HG02642 (cell line): ENCODE measurements at regions not wholly inside any gene's neighbourhood (a gene's known extent, or its start where the extent isn't known, plus 50 kb on each side); places are given as distances from the start of the nearest gene placed in this dataset.
"Not testable (repeated sequence)": the region's sequence is repeated elsewhere in the genome, so short reads cannot be mapped to it uniquely, and the experiment has no call there.

Source experiments
- ATAC-seq: cut with Tn5 transposase; IDR thresholded peaks from one replicate; pipeline ENCODE4 v1.9.1; 2021; ENCODE audit warnings: mild to moderate bottlenecking; ENCODE audit not compliant: unreplicated experiment, poor library complexity

DNA sequence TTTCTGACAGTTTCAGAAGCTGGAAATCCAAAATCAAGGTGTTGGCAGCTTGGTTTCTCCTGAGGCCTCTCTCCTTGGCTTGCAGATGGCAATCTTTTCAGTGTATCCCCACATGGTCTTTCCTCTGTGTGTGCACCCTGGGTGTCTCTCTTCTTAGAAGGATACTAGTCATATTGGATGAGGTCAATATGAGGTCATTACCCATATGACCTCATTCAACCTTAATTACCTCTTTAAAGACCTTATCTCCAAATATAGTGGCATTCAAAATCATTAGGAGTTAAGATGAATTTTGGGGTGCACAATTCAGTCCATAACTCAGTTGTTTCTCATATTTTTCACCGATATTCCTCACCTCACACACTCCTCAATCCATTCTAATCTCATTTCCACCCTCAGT, 92.4 kb upstream of the TGM3 start:
- no peak for ATAC-seq

DNA sequence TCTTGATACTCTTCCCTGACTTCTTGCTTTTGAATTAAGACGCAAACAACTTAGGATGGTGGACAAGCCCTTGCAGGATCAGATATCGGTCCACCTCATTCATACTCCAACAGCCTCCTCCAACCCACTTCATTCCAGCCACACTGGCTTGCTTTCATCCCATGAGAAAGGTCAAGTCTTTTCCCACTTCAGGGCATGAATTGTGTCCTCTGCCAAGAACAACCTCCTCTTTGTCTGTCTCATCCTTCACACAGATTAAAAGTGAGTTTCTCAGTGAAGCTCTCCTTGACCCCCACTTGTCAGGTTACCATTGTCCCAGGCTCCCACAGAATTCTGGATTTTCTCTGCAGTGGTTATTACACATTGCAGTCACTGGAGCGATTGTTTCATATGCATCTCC, 91.8 kb upstream of the TGM3 start:
- no peak for ATAC-seq

DNA sequence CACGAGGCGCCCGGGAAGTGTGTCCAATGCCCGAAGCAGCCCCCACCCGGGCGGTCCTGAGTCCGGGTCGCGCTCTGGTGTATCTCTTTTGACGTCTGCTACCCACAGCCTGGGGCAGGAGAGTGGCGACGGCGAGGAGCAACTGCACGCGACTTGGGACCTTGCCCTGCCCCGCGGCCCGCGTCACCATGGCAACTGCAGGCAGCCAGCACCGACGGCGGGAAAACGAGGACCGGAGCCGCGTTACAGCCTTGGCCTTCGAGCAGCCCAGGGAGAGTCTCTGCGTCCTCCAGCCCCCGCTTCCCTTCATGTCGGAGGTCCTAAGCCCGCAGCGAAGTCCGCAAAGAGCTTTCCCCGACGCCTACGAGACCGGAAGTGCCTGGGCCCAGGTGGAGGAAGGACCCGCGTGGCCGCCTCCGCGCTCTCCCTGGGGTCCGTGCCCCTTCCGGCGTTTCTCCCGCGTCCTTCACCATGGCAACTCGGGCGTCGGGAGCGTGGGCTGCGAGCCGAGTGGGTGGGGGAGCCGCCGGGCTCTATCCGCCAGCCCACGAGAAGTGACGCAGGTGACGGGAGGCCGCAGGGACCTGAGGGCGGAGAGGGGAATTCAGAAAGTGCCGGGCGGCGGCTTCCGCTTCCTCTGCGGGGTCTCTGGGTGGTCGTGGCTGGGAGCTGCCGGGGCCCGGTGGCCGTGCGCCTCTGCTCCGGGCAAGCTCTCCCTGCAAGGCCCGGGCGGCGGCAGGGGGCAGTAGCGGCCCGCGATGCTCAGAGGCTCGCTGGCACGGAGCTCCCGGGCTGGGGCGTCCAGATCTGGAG, 88.6 kb upstream of the TGM3 start:
- peak; percentile 77 for ATAC-seq

DNA sequence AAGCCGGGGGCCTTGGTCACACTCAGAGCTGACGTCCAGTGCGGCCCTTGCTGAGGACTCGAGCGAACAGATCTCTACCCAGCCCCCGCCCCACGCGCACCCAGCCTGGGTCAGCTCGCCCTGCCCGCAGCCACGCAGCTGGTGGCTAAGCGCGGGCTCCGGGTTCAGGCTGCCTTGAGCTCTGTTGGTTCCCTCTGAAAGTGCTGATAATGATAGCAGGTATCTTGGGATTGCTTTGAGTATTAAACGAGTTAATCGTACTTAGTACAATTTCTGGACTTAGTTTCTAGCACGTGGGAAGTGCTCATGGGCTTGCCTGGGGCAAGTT, 88.1 kb upstream of the TGM3 start:
- ATAC-seq: no peak

DNA sequence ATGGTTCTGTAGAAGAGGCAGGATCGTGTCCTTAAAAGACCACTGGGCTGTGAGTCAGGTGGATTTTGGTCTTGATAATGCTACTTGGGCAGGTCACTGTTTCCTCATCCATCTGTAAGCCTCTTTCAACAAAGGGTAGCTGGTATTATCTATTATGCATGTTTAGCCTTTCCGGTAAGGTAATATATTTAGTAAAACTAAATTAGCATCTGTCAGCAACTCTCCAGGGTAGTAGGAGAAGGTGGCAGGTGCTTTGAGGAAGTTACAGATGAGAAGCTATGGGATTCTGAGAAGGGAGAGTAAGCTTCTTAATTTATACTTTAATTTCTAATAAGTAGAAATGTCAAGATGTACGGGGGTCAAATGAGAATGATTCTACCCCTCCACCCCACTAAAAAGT, 86.9 kb upstream of the TGM3 start:
- ATAC-seq: no peak

DNA sequence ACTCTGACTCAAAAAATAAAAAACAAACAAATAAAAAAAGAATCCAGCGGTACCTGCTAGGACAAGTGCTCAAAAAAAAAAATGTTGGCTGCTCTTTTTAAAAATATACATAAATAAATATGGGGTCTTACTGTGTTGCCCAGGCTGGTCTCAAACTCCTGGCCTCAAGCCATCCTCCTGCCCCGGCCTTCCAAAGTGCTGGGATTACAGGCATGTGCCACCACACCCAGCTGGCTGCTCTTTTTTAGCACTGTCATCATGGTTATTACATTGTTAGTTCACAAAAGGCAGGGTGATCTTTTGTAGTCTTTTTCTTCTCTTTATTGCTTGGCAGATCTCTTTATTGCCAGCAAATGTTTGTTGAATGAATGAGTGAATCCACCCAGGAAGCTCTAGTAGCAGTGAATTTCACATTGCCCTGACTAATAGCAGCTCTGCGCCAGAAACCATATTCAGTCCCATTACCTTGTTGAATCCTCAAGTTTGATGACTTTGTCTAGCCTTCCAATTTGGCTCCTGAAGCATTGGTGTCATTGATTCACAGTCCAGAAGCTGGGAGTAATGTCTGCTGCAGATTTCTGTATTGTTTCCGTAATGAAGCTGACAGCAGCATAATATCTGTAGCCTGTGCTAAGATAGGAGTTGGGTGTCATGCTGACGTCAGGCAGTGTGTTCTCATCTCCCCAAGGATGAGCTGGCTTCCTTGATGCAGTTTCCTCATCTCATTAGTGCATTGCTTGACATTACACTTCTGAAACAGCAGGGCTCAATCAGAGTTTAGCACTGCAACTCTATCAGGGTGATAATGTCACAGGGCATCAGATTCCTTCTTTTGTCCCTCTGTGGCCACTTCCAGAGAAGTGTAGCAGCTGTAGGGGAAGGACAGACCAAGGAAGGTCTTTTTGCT, 84.9 kb upstream of the TGM3 start:
- no peak for ATAC-seq

DNA sequence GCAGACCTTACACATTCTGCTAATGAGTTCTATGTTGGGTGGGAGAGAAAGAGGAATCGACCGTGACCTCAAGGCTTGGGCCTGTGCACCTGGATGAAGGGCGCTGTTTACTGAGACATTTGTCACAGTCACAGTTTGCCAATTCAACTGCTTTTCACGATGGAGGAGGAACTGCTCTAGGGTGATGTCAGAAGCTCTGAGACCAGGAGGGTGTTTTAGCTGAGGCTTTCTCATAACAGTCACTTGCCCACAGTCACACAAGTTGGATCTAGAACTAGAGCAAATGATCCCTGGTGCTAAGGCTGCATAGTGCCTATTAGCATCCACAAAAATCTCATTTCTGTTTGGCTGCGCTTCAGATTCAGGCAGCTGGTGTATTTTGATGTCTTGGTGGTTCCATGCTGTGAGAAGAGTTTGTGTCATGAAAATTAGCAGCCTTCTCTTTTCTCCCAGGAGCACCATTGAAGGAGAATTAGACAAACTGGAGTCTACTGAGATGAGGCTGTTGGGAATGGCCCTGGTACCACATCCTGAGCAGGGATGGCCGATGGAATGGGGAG, 83.3 kb upstream of the TGM3 start:
- no peak for ATAC-seq

DNA sequence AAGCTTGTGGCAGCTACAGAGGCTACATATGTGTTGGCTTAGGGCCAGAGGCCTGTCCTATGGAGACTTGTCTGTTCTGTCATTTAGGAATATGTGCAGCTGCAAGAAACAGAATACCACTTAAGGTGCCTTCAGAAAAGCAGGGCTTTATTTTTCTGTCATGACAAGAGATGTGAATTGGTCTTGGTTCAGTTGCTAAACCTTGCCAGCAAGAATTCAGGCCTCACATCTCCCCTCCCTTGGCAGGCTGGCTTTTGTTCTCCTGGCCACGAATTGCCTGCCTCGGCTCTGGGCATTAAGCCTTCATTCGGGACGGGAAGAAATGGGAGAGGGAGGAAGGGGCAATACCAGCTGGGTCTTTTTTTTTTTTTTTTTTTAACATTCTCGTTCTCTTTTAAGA, 82.4 kb upstream of the TGM3 start:
- ATAC-seq: no peak

DNA sequence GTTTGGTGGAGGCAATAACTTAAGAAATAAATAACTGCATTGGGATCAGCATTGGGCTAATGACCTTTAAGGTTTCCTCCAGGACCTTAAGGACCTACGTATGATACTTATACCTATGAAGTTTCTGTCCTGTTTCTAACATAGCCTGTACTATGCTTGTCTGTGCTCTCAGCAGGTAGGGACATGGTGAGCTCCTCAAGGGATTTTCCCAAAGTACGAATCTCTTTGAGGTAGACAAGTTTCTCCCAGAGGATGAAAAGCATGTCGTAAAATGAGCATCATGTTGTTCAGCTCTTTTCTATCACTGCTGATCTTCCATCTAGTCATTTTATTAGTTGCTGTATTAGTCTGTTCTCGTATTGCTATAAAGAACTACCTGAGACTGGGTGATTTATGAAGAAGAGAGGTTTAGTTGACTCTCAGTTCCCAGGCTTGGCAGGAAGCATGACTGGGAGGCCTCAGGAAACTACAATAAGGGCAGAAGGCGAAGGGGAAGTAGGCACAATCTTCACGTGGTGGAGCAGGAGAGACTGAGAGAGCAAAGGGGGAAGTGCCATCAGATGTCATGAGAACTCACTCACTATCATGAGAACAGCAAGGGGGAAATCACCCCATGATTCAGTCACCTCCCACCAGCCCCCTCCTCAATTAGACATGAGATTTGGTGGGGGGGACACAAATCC, 77.8 kb upstream of the TGM3 start:
- ATAC-seq: no peak

DNA sequence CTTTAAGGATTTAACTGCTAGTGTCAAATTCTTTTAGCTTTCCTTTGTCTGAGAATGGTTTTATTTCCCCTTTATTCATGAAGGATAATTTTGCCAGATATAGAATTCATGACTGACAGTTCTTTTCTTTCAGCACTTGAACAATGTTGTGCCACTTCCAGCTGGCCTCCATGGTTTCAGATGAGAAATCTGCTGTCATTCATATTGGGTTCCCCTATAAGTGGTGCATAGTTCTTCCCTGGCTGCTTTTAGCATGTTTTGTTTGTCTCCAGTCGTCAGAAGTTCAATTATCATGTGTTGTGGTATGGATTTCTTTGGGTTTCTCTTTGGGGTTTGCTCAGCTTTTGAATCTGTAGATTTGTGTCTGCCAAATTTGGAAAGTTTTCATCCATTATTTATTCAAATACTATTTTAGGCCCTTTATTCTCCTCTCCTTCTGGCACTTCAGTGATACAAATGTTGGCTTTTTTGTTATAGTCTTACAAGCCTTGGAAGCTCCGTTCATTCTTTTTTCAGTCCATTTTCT, 76.3 kb upstream of the TGM3 start:
- no peak for ATAC-seq

DNA sequence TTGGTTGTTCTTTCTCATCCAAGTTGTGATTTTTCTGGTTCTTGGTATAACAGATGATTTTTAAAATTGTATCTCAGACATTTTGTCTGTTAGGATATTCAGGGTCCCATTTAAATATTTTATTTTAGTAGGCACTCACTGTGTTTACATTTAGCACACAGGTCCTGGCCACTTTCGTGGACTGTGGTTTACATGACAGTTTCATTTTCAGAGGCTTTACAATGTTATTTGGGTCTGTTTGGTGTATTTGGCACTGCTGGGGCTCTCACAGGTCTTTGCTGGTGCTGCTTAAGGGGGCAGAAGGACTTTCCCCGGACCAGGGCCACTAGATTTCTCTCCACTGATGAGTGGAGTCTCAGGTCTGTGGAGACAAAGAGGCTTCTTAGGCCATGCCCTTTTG, 75.5 kb upstream of the TGM3 start:
- ATAC-seq: no peak

DNA sequence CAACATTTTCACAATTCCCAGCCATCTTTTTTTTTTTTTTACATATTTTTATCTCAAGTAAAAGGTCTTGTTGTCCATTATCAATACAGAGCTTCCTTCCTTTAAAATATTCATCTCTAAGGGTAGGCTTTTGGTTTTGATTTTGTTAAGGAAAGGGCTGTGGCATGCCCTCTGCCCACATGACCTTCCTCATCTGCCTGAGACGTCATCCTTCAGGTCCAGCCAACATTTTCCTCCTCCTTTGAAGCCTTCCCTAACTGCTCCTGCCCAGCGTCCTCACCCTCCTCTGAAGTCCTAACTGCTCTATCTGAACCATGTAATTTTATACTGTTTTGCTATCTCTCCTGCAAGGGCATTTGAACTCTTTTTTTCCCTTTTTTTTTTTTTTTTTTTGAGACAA, 73.9 kb upstream of the TGM3 start:
- ATAC-seq: no peak

DNA sequence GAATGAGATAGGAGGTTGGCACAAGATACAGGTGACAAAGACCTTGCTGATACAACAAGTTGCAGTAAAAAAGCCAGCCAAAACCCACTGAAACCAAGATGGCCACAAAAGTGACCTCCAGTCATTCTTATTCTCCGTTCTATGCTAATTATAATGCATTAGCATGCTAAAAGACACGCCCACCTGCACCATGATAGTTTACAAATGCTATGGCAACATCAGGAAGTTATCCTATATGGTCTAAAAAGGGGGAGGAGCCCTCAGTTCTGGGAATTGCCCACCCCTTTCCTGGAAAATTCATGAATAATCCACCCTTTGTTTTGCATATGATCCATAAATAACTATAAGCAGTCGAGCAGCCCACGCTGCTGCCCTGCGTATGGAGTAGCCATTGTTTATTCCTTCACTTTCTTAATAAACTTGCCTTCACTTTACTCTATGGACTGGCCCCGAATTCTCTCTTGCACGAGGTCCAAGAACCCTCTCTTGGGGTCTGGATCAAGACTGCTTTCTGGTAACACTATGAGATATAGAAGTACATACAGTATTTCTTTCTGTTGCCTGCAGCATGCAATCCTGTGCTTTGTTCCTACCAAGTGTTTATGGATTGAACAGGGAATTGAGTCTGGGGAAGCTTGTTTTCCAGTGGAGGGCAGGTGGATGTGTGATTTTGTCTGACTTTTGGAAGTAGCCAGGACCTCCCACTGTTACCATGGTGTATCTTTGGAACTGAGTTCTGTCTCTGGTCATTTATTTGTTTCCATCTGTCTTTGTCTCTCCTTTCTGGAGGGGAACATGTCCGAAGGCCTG, 72.0 kb upstream of the TGM3 start:
- ATAC-seq: no peak

DNA sequence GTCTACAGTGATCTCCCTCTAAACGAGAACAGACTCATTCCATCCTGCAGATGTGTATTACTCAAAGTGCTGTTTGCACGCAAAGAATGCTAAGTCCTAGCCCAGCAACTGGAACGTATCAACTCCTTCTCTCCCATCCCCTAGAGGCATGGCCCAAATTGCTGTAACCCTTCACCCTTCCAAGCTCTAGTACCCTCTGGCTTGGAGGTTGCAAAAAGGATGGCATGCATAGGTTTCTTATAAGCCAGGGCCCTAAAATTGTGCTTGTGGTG, 71.5 kb upstream of the TGM3 start:
- ATAC-seq: no peak

DNA sequence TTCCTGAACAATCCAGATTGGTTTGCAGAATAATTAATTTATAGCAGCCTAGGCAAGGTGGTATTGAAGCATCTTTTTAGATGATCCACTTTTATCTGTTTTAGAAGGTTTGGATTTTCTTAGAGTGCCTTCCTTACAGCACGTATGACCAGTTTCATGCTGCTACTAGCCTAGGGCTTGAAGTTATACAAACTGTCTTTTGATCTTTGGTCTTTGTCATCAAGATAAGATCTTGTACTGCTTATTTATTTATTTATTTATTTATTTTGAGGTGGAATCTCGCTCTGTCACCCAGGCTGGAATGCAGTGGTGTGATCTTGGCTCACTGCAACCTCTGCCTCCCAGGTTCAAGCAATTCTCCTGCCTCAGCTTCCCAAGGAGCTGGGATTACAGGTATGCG, 68.5 kb upstream of the TGM3 start:
- ATAC-seq: not testable (repeated sequence)

DNA sequence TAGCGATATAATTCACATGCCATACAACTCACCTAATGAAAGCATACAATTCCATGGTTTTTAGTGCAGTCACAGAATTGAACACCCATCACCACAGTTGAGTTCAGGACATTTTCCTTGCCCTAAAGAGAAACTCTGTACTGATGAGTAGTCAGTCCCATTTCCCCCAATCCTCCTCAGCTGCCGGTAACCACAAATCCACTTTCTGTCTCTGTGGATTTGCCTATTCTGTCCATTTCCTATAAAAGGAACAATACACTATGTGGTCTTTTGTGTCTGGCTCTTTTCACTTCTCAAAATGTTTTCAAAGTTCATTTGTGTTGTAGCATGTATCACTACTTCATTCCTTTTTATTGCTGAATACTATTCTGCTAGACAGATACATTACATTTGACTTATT, 67.9 kb upstream of the TGM3 start:
- ATAC-seq: no peak

DNA sequence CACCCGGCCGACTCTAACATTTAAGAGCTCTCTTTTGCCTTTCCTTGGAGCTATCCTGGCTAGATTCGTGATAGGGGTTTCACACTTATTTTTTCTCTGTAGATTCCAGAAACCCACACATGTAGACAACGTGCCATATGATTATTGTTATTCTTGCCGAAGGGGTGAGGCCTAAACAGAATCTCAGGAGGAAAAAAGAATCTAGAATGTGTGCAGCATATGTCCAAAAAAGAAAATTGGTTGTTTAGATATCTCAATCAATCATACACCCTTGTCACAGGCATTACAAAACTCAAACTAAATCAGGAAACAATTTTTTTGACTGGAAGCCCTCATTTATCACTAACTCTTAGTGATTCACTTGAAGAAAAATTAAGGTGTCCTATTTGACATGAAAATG, 66.9 kb upstream of the TGM3 start:
- no peak for ATAC-seq

DNA sequence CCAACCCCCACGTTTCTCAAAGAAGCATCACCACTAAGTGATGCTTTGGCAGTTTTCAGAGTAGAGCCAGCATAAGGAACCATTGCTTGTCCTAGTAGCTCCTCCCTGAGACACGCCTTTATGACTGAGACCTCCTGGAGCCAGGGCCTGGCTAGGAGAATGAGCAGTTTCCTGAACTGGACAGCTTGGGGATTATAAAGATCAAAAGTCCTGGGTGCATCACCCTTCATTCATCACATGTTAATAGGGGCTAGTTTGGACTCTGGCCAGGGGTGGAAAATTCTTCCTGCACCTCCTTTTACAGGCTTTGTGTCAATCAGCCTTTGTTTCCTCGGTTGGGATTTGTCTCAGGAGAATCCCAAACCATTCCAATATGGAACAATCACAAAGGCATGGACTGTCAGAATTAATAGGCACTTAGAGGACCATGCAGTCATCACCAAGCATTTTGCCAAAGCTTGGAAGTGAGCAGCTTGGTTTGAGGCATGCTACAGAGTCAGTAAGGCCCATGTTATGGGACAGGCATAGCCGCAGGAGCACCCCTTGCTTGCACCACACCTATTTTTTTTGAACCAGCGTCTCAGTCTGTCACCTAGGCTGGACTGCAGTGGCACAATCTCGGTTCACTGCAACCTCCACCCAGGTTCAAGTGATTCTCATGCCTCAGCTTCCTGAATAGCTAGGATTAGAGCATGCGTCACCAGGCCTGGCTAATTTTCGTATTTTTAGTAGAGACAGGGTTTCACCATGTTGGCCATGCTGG, 64.9 kb upstream of the TGM3 start:
- no peak for ATAC-seq

DNA sequence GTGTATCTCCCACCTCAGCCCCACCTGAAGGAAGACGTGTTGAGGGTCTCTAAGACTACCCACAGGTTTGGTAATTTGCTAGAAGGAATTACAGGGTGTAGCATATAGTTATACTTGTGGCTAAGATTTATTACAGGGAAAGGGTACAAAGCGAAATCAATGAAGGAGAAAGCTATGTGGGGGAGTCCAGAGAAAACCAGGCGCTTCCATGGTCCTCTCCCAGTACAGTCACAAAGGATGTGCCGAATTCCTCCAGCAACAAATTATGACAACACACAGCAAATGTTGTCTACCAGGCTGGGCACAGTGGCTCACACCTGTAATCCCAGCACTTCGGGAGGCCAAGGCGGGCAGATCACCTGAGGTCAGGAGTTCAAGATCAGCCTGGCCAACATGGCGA, 64.1 kb upstream of the TGM3 start:
- no peak for ATAC-seq
